ENCODE measurements at regions not wholly inside any gene's neighbourhood (a gene's known extent, or its start where the extent isn't known, plus 50 kb on each side); places are given as distances from the start of the nearest gene placed in this dataset.

DNA sequence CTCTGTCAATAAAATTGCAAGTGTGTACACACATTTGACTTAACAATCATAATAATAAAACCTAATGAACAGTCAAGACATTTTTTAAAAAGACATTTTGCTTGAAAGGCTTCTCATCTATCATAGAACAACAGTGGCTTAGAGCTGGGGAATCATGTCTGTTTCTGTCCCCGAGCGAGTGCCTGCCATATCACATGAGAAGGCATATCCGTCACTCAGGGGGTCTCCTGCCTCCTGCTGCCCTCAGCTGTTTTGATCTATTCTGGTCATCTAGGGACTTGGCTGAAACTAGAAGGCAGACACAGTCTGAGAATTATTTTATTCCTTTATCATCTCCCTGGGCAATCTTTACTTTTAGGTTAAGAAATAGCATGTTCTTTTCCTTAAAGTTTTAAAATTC is 278.7 kb upstream of the KLF6 start:
- H3K27ac ChIP-seq, result no peak overlapping the region
- no peaks in the 10 kb centered on the region for H3K9me3 ChIP-seq (ENCODE audit: insufficient read depth, low read depth)
- no peaks in the 10 kb centered on the region for H3K9me2 ChIP-seq (ENCODE audit: insufficient read depth)
- CTCF ChIA-PET, result no interaction called here
- no TSS peak for BruUV-seq (replicated peaks)
- no peak overlapping the region for H2AFZ ChIP-seq
- TF ChIP-seq, protein P1, sequence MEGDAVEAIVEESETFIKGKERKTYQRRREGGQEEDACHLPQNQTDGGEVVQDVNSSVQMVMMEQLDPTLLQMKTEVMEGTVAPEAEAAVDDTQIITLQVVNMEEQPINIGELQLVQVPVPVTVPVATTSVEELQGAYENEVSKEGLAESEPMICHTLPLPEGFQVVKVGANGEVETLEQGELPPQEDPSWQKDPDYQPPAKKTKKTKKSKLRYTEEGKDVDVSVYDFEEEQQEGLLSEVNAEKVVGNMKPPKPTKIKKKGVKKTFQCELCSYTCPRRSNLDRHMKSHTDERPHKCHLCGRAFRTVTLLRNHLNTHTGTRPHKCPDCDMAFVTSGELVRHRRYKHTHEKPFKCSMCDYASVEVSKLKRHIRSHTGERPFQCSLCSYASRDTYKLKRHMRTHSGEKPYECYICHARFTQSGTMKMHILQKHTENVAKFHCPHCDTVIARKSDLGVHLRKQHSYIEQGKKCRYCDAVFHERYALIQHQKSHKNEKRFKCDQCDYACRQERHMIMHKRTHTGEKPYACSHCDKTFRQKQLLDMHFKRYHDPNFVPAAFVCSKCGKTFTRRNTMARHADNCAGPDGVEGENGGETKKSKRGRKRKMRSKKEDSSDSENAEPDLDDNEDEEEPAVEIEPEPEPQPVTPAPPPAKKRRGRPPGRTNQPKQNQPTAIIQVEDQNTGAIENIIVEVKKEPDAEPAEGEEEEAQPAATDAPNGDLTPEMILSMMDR (conservative IDR thresholded peaks at IDR 0.05), result no peak
- TF ChIP-seq EZH2 (IDR thresholded peaks at IDR 0.05; ENCODE audit: low read depth), result no peak
- H3K4me3 ChIP-seq, result no peak overlapping the region
- peaks cover 10% of the 10 kb centered on the region for H3K4me1 ChIP-seq (replicated peaks; ENCODE audit: insufficient read depth)
- POLR2A ChIA-PET (ENCODE audit: unreplicated experiment), result no interaction called here
- H3K36me3 ChIP-seq (ENCODE audit: low read depth), result no peaks in the 10 kb centered on the region
- no peaks in the 10 kb centered on the region for H3F3A ChIP-seq (ENCODE audit: insufficient read depth, low read depth)
- H3K27me3 ChIP-seq (ENCODE audit: insufficient read depth, low read depth), result no peaks in the 10 kb centered on the region
- intact Hi-C loops (cut with micrococcal nuclease; ENCODE audit: unreplicated experiment), result loop anchor here (10.0 kb wide), 1 partner anchor 279 kb away; the partner anchor contains the start of gene KLF6
- H3K4me2 ChIP-seq, result no peak overlapping the region
- no peak for DNase-seq
- no peaks in the 10 kb centered on the region for H4K20me1 ChIP-seq (ENCODE audit: insufficient read depth)
- H3K79me2 ChIP-seq (ENCODE audit: low read depth), result no peaks in the 10 kb centered on the region

DNA sequence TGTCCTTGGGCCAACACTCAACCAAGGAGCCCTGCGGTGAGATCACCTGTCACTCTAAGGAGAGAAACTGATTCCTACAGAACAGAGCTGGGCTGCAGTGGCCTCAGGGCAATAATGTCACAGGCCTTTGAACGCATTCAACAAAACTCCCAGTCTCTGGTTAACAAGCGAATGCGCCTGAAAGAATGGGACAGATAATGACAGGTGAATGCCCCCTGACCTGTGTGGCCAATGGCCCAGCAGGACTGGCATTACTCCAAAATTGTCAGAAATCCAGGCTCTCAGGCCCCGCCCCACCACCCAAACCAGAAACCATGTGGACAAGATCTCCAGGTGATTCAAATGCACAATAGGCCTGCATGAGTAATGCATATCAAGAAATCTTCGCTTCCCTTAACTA is 277.7 kb upstream of the KLF6 start:
- Histone ChIP-seq H3K36me3 (ENCODE audit: low read depth) (no peaks in the 10 kb centered on the region), H3F3A (ENCODE audit: insufficient read depth, low read depth) (no peaks in the 10 kb centered on the region), H3K4me2 (no peak overlapping the region), H4K20me1 (ENCODE audit: insufficient read depth) (no peaks in the 10 kb centered on the region), H3K4me3 (no peak overlapping the region), H3K27ac (no peak overlapping the region), H3K27me3 (ENCODE audit: insufficient read depth, low read depth) (no peaks in the 10 kb centered on the region), H3K79me2 (ENCODE audit: low read depth) (no peaks in the 10 kb centered on the region), H3K9me3 (ENCODE audit: insufficient read depth, low read depth) (no peaks in the 10 kb centered on the region), H3K4me1 (replicated peaks; ENCODE audit: insufficient read depth) (peaks cover 7% of the 10 kb centered on the region), H3K9me2 (ENCODE audit: insufficient read depth) (no peaks in the 10 kb centered on the region), H2AFZ (no peak overlapping the region)
- ChIA-PET CTCF (no interaction called here), POLR2A (ENCODE audit: unreplicated experiment) (no interaction called here)
- peak; percentile 35 to 71 for DNase-seq
- TF ChIP-seq, protein P1 (conservative IDR thresholded peaks at IDR 0.05), result no peak
- TF ChIP-seq EZH2 (IDR thresholded peaks at IDR 0.05; ENCODE audit: low read depth), result no peak
- intact Hi-C loops (cut with micrococcal nuclease; ENCODE audit: unreplicated experiment), result loop anchor here (10.0 kb wide), 1 partner anchor 278 kb away; the partner anchor contains the start of gene KLF6
- no TSS peak for BruUV-seq (replicated peaks)

DNA sequence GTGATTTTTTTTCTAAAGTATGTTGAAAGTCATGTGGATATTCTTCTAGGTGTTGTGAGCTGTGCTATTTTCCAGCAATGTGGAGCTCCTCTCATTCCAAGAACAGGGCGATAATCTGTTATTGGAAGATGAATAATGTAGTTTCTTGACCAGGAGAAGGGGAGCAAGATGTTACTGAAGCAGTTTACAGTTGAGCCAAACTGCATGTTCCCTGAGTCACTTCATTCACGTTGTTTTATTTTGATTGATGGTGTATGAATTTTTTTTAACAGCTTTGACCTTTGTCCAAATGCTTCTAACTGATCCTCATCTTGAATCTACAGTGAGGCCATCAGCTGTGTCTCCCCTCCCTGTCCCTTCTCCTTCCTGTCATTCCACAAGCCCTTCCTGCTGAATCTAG is 277.1 kb upstream of the KLF6 start:
- intact Hi-C loops (cut with micrococcal nuclease; ENCODE audit: unreplicated experiment), result loop anchor here (10.0 kb wide), 1 partner anchor 277 kb away; the partner anchor contains the start of gene KLF6
- H3K79me2 ChIP-seq (ENCODE audit: low read depth), result no peaks in the 10 kb centered on the region
- H2AFZ ChIP-seq, result no peak overlapping the region
- no peaks in the 10 kb centered on the region for H3K27me3 ChIP-seq (ENCODE audit: insufficient read depth, low read depth)
- H3K4me1 ChIP-seq (replicated peaks; ENCODE audit: insufficient read depth), result peaks cover under 1% of the 10 kb centered on the region
- ChIA-PET CTCF (no interaction called here), POLR2A (ENCODE audit: unreplicated experiment) (interaction anchor here (0.5 kb wide), 1 partner anchor 602 kb away, joined by 3 read pairs; no protein-coding TSS in a partner anchor)
- H3K27ac ChIP-seq, result no peak overlapping the region
- no peaks in the 10 kb centered on the region for H3F3A ChIP-seq (ENCODE audit: insufficient read depth, low read depth)
- TF ChIP-seq EZH2 (IDR thresholded peaks at IDR 0.05; ENCODE audit: low read depth), result no peak
- TF ChIP-seq, protein P1 (conservative IDR thresholded peaks at IDR 0.05), result no peak
- DNase-seq, result peak in 1 of 2 experiments; percentile 38
- BruUV-seq (replicated peaks), result no TSS peak
- no peaks in the 10 kb centered on the region for H3K9me3 ChIP-seq (ENCODE audit: insufficient read depth, low read depth)
- 0 out of 2 replicates have a peak overlapping the region, but pooled peaks have one; percentile 16 for H3K4me2 ChIP-seq
- H3K9me2 ChIP-seq (ENCODE audit: insufficient read depth), result no peaks in the 10 kb centered on the region
- no peak overlapping the region for H3K4me3 ChIP-seq
- no peaks in the 10 kb centered on the region for H4K20me1 ChIP-seq (ENCODE audit: insufficient read depth)
- H3K36me3 ChIP-seq (ENCODE audit: low read depth), result no peaks in the 10 kb centered on the region
